Ecto neural progenitor cell (in vitro differentiated cells): ENCODE measurements at regions not wholly inside any gene's neighbourhood (a gene's known extent, or its start where the extent isn't known, plus 50 kb on each side); places are given as distances from the start of the nearest gene placed in this dataset.

Experiments used
- DNase-seq: peaks from one replicate; pipeline ENCODE4 v3.0.0-alpha.2; 2018; ENCODE audit warnings: low spot score

DNA sequence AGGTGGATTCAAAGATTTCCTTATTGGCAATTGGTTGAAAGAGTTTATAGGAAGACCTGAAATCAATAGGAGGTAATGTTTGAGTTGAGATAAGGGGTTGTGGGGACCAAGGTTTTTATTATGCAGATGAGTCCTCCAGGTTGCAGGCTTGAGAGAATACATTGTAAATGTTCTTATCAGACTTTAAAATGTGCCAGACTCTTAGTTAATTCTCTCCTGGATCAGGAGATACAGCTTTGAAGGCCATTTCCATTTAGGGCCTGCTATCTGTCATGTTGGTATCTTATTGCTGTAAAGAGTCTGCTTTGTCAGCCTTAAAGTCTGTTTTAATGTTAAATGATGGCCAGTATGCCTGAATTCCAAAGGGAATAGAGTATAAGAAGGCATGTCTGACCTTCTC is 61.8 kb upstream of the CALCR start:
- no peak for DNase-seq

DNA sequence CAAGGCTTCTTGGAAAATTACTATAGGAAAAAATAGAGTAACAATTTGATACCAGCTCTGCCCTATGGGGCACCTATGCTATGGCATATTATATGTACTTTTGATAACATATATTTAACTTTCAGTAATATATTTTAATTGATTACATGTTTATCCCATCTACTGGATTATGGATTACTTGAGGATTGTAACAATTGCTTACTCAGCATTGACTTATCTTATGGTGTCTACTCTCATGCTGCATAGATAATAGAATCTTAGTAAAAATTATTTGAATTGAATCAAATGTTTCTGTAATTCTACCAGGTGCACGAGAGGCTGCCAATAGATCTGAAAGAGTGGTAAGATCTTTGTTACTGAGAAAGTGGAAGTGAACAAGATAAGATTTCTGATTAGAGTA is 57.8 kb upstream of the CALCR start:
- no peak for DNase-seq

DNA sequence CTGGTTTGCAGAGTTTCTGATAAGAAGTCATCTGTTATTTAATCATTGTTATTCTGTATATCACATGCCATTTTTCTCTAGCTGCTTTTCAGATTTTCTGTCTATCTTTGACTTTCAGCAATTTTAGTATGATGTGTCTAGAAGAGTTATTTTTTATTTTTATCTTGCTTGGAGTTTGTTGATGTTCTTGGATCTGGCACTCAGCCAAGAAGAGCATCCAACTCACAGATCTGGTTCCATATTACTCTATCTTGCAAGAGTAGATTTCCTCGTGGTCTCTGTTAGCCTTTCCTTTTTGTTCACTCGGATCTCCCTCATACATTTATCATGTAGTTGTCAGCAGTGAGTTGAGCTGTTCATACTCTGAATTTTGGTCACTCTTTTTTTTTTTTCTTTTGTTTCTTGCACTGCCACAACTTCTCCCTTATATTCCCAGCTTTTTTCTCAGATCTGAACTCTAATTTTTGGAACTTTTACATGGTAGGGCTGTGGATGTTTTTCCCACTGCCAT is 54.8 kb upstream of the CALCR start:
- DNase-seq = no peak

DNA sequence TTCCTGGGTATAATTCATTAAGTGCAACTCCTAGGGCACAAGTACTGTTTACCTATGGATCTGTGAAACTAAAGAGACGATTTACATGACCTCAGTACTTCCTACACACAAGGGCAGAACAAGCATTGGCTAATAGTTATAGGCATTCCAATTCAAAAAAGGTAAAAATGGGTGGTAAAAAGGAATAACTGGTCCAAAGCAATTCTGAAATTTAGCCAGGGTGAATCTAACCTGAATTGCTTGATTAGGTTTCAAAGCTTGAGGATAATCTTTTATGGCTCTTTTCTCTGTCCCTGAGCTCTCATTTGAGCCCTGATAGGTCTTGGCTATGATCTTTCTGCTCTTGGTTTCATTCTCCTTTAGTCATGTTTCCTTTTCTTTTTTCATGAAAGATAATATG is 52.3 kb upstream of the CALCR start:
- no peak for DNase-seq
